HG02970 (cell line): ENCODE measurements at regions not wholly inside any gene's neighbourhood (a gene's known extent, or its start where the extent isn't known, plus 50 kb on each side); places are given as distances from the start of the nearest gene placed in this dataset.

ENCODE experiments used
- ATAC-seq: cut with Tn5 transposase; IDR thresholded peaks from one replicate; pipeline ENCODE4 v1.9.1; 2021; ENCODE audit warnings: mild to moderate bottlenecking, moderate library complexity, moderate number of reproducible peaks; ENCODE audit not compliant: unreplicated experiment, low FRiP score

DNA sequence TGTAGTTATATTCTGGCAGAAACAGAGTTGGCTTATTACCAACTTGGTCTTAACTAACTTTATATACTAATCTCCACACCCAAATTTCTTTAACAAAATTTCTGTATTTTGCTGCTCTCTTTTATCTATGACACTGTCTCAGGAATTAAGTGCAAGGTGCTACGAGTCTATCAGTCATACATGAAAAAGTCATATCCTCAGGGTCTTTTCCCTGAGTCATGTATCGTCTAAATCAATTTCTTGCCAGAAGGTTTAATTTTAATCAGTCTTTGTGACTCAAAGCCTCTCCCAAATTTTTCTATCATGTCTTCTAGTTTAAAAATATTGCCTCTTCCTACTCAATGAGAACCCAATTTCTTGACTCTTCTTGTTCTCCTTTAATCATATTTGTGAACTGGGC lies 1803.6 kb upstream of the PCDH7 start:
- no peak for ATAC-seq

GRCh38 chr4:28918871-28919270 lies 1801.3 kb upstream of the PCDH7 start:
- no peak for ATAC-seq

DNA sequence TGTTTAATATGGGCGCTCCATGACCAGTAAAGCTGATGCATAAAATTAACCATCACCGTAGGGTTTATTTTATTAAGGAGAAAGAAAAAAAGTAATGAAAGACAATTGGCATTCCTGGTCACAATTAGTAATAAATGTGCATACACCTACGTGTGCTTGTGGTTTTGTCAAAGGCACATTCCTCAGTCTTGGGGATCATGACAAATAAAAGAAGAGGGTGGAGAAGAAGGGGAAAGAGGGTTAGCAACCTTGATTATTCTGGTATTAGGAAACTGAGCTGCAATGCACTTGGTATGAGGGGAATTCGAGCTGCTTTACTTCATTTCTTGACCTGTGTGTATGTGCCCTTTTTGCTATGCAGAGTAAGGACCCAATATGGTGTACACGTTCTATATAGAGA lies 1798.3 kb upstream of the PCDH7 start:
- ATAC-seq, result no peak

GRCh38 chr4:28926156-28926555 lies 1794.0 kb upstream of the PCDH7 start:
- no peak for ATAC-seq

DNA sequence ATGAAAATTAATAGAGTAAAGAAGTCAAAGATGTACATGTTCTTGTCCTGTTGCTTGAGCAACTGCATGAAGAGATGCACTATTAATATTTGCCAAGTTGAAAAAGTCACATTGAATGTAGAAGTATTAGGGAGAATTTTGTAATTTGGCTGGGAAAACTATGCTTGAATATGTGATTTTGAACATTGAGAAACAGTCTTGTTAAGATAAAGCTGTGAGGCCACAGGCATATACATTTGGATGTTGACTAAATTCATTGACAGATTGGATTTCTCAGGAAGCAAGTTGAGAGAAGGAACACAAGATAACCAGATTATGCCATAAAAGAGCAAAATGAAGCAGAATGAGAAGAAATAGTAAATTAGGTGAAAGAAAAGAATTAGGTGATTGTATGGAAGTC lies 1777.5 kb upstream of the PCDH7 start:
- no peak for ATAC-seq

DNA sequence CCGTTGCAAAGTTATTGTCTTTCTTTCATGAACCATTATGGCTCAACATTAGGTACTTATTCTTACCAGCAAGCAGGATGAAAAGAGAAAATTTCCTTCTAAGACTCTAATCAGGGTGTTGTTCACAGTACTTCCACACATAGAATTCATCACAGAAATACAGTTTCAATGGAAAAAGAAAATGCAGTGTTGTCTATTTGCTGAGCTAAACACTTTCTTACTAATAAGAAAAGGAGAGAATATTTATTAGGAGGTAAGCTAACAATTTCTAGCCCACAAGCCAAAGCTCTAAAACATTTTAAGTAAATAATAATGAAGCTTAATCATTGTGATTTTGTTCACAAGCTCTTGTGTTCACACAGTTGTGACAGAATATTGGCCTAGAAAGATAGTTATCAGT lies 1772.8 kb upstream of the PCDH7 start:
- no peak for ATAC-seq

DNA sequence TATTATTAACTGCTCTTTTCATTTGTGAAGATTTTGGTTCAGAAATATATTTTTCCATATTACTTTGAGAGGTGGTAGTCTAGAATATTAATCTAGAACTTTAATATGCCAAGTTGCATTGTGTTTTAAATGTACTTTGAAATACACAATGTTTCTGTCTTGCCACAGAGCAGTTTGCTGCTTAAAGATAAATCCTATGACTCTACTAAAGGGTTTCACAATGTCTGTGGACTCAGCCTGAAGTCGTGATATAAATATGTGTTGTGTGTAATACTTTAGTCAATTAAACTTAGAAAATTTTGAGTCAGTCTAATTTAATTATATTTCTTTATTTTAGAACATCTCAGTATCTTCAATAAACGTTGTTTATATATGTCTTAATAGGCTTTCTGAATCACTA lies 1771.7 kb upstream of the PCDH7 start:
- no peak for ATAC-seq

DNA sequence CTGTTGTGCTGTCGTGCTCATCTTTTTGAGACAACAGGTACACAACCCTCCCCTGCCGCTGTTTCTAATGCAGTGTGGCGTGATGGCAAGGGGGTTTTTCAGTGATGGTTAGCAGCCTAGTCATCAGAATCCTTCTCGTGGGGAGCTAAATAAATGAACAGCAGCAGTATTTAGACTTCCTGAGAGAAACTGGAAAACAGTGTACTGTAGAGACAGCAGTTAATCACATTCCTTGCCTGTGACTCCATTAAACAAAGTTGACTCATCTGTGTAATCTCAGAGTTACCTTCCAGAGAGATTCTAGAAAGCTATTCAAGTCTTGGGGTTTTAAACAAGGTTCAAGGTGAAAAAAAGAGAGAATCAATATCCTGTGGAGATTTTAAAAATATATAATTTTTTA lies 1753.2 kb upstream of the PCDH7 start:
- ATAC-seq, result no peak

DNA sequence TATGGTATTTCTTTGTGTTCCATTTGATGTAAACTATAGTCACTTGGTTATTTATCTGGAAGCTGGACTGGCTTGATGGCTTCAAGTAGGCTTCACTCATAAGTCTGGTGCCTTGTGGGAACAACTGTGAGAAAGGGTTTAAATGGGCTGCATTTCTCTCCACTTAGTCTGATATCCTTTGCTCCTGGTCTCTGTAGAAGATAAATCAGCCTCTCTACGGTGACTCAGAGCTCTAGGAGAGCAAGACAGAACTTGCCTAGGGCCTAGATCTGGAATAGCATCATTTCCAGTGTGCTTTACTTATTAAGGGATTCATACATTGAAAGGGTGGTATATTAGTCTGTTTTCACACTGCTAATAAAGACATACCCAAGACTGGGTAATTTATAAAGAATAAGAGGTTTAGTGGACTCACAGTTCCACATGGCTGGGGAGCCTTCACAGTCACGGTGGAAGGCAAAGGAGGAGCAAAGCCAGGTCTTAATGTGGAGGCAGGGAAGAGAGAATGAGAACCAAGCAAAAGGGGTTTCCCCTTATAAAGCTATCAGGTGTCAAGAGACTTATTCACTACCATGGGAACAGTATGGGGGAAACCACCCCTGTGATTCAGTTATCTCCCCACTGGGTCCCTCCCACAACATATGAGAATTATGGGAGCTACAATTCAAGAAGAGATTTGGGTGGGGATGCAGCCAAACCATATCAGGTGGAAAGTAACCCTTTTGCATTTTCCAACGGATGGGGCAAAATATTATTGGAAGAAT lies 1746.4 kb upstream of the PCDH7 start:
- ATAC-seq, result no peak

- ATAC-seq, result no peak
These were observed 1743.8 kb upstream of the PCDH7 start for GRCh38 chr4:28976369-28976768.

GRCh38 chr4:29002151-29002550 lies 1718.0 kb upstream of the PCDH7 start:
- ATAC-seq, result no peak

DNA sequence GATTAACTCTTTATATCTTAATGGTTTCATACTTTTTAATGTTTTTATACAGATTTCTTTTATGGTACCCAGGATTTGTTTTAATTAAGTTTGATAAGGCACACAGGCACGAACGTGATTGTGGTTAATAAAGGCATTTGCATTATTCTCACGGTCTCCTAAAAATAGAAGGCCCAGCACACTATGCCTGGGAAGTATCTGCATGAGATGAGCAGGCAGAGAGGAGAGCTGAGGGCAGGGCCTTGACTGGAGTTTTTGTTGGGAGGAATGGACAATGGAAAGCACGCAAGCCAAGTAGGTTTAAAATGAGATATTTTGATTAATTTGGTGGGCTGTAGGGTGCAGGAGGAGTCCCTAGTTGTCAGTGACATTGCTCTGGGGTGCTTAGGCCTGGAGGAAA lies 1714.3 kb upstream of the PCDH7 start:
- no peak for ATAC-seq

- no peak for ATAC-seq
These were observed 1710.3 kb upstream of the PCDH7 start for GRCh38 chr4:29009908-29010307.

GRCh38 chr4:29013341-29013740 lies 1706.8 kb upstream of the PCDH7 start:
- ATAC-seq, result no peak

- no peak for ATAC-seq
These were observed 1705.6 kb upstream of the PCDH7 start for GRCh38 chr4:29014555-29014954.

DNA sequence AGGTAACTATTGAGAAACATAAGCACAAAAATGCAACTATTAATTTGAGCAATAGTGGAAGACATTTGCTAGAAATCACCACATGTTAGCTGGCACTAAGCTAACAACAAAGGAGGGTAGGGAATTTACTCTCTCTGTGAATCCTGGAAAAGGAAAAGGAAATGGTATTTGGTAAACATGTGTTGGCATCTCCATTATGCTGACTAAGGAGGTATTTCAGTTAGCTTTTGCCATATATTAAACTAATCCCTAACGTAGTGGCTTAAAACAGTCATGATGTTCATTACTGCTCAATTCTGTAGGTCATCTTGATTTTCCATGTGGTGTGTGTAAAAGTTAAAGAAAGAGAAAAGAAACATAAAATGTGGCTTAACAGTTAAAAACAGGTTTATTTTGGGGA lies 1686.5 kb upstream of the PCDH7 start:
- no peak for ATAC-seq

DNA sequence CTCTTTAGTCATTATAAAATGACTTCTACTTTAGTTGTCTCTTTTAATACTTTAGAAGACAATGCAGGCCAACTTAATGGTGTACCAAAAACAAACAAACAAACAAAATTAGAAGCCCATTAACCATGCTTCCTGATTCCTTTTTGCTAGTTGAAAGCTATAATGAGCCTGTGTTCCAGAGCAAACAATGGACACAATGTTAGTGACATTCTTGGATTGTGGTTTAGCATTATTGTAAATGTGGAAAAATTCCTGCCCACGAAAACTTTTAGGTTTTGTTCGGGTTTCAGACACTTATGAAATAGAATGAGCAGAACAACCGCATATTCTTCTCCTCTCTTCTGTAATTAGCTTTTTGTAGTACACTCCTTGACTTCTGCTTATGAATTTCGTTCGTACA lies 1682.7 kb upstream of the PCDH7 start:
- ATAC-seq, result no peak

GRCh38 chr4:29043411-29043810 lies 1676.8 kb upstream of the PCDH7 start:
- ATAC-seq, result no peak

DNA sequence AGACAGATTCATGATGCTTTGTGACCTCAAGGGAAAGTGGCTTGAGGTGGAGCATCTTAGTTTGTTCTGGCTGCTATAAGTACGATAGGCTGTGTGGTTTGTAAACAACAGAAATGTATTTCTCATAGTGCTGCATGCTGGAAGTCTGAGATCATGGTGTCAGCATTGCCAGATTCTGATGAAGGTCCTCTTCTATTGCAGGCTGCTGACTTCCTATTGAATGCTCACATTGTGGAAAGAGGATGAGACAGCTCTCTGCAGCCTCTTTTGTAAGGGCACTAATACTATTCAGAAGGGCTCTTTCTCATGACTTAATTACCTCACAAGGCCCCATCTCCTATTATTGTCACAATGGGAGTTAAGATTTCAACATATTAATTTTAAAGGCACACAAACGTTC lies 1674.0 kb upstream of the PCDH7 start:
- no peak for ATAC-seq

GRCh38 chr4:29046781-29047180 lies 1673.4 kb upstream of the PCDH7 start:
- no peak for ATAC-seq

GRCh38 chr4:29047341-29048041 lies 1672.7 kb upstream of the PCDH7 start:
- no peak for ATAC-seq

DNA sequence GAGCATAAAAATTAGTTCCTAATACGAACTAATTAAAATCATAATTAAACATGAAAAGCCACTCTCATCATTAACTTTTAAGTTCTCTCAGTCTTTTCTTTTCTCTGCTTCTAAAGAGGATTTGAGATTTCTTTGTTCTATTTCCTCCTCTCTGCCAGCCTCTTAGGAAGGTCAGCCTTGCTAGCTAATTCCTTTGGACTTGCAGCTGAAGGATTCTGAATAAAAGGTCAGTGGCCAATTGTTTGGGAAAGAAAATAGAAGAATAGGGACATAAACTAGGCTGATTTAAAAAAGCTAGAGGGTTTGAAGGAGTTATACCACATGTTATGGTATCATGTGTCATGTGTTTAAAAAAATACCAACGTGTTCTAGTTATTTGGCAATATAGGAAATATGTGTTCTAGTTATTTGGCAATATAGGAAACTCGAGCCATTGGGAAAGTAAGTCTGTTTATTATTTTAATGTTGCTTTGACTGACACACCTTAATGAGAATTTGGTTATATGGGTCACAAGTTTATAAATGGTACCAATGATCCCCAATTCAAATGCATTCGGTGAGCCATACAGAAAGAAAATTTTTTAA lies 1668.7 kb upstream of the PCDH7 start:
- no peak for ATAC-seq
